ENCODE measurements at regions not wholly inside any gene's neighbourhood (a gene's known extent, or its start where the extent isn't known, plus 50 kb on each side); places are given as distances from the start of the nearest gene placed in this dataset.

DNA sequence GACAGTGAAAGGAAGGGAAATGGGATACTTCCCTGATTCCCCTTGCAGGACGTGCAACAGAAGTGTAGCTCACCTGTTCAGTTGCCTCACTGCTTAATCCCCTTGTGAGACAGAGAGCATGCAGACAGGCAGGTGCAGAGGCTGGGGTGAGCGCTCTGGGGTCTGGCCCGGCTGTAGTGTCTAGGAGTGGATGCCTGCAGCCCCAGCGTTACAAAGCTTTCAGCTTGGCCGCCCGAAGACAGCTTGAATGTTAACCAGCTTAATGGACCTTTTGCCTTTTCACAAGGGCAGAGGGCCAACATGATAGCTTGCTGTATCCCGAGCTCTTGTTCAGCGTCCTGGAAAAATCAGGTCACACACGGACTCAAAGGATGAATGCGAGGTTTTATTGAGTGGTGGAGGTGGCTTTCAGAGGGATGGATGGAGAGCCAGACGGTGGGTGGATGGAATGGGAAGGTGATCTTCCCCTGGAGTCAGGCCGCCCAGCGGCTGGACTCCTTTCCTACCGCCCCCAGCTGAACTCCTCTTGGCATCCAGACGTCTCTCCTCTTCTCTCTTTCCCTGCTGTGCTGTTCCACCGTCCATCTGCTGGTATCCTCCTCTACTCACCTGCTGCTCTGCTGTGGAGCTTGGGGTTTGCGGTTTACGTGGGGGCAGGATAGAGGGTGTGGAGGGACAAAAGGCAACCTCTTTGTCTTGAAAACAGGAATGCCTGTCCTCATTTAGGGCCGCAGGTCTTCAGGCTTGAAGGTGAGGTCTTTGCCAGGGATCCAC, 86.2 kb upstream of the RESF1 start:
- TF ChIP-seq CTCF (IDR thresholded peaks at IDR 0.05): no peak
- Histone ChIP-seq H3K4me1 (peaks cover 0 to 39% of the 10 kb centered on the region in 2 donors), H3K27ac (no peak overlapping the region), H3K27me3 (no peaks in the 10 kb centered on the region), H3K9me3 (peaks cover 0 to 3% of the 10 kb centered on the region in 2 donors), H3K4me3 (no peak overlapping the region), H3K36me3 (no peaks in the 10 kb centered on the region)
- no peak for DNase-seq
- no peak for ATAC-seq
- intact Hi-C loops (cut with DNase I): no loop called here

DNA sequence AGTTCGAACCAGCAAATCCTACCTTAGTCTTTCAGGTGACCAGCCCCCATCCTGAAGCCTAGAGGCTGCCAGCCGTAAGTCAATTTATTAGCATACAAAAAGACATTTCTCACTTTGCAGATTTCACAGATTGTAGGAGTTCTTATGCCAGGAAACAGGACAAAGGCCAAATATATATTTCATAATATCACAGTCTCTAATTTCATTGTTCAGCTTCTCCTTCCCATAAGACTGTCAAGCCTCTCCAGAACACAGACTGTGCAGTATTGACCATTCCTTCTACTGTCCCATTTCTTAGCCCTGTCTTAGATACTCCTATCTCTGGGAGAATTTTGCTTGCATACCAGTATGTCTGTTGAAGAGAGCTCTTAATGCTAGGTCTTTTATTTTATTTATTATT, 89.2 kb upstream of the RESF1 start:
- ATAC-seq: no peak

GRCh38 chr12:31868965-31869364, 90.2 kb upstream of the RESF1 start:
- Histone ChIP-seq H3K27ac (no peak overlapping the region), H3K27me3 (no peaks in the 10 kb centered on the region), H3K36me3 (no peaks in the 10 kb centered on the region), H3K4me3 (no peak overlapping the region), H3K4me1 (peaks cover 0 to 5% of the 10 kb centered on the region in 2 donors), H3K9me3 (peaks cover 0 to 3% of the 10 kb centered on the region in 2 donors)
- DNase-seq (no peak), ATAC-seq (peak; percentile 24)
- no peak for TF ChIP-seq CTCF (IDR thresholded peaks at IDR 0.05)
- intact Hi-C loops (cut with DNase I): no loop called here

More for the DNA sequence above, 89.2 kb upstream of the RESF1 start:
- no peak for DNase-seq
- Histone ChIP-seq H3K9me3 (peaks cover 0 to 3% of the 10 kb centered on the region in 2 donors), H3K4me3 (no peak overlapping the region), H3K27me3 (no peaks in the 10 kb centered on the region), H3K4me1 (peaks cover 0 to 13% of the 10 kb centered on the region in 2 donors), H3K27ac (no peak overlapping the region), H3K36me3 (no peaks in the 10 kb centered on the region)
- intact Hi-C loops (cut with DNase I): no loop called here
- no peak for TF ChIP-seq CTCF (IDR thresholded peaks at IDR 0.05)

GRCh38 chr12:31867292-31867691, 91.9 kb upstream of the RESF1 start:
- peaks cover 0 to 5% of the 10 kb centered on the region in 2 donors for H3K4me1 ChIP-seq
- intact Hi-C loops (cut with DNase I): no loop called here
- no peak for TF ChIP-seq CTCF (IDR thresholded peaks at IDR 0.05)
- H3K27me3 ChIP-seq: no peaks in the 10 kb centered on the region
- DNase-seq (no peak), ATAC-seq (no peak)
- no peaks in the 10 kb centered on the region for H3K9me3 ChIP-seq
- H3K36me3 ChIP-seq: no peaks in the 10 kb centered on the region
- no peak overlapping the region for H3K27ac ChIP-seq
- H3K4me3 ChIP-seq: no peak overlapping the region

DNA sequence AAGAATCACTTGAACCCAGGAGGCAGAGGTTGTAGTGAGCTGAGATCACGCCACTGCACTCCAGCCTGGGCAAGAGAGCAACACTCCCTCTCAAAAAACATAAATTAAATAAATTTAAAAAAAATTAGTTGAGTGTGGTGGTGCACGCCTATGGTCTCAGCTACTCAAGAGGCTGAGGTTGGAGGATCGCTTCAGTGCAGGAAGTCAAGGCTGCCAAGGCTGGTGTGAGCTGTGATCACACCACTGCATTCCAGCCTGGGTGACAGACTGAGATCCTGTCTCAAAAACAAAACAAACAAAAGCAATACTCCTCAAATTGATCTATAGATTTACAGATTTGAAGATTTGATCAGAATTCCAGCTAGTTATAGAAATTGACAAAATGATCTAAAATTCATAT, 92.7 kb upstream of the RESF1 start:
- H3K4me1 ChIP-seq: peaks cover 0 to 5% of the 10 kb centered on the region in 2 donors
- no peak overlapping the region for H3K4me3 ChIP-seq
- DNase-seq (no peak), ATAC-seq (no peak)
- intact Hi-C loops (cut with DNase I): no loop called here
- H3K27ac ChIP-seq: no peak overlapping the region
- TF ChIP-seq CTCF (IDR thresholded peaks at IDR 0.05): no peak
- no peaks in the 10 kb centered on the region for H3K27me3 ChIP-seq
- H3K9me3 ChIP-seq: no peaks in the 10 kb centered on the region
- no peaks in the 10 kb centered on the region for H3K36me3 ChIP-seq
